ENCODE measurements at regions not wholly inside any gene's neighbourhood (a gene's known extent, or its start where the extent isn't known, plus 50 kb on each side); places are given as distances from the start of the nearest gene placed in this dataset.
A peak's percentile ranks its signal among the peaks of the same experiment; 100 is the strongest.

- FAIRE-seq (no peak), DNase-seq (ENCODE audit: insufficient read length, low spot score) (no peak)
Observed at GRCh38 chr11:80173371-80174136, 732.7 kb upstream of the TENM4 start.

DNA sequence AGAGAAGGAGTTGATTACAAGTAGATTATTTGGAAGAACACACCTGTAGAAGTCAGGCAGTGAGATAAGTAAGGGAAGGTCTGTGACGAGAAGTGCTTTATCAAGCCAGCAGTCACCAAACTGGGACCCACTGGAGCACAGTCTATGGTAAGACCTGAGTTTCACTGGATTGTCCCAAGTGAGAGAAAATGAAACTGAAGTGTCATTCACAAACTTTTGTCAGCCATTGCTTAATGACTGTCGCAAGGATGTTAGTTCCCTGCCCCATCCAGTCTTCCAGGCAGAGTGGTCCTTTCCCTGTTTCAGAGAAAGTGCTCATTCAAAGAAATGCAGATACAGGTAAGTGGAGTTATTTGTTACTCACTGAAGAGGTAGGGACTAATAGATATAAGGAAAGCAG lies 728.0 kb upstream of the TENM4 start:
- FAIRE-seq: no peak
- no peak for DNase-seq (ENCODE audit: insufficient read length, low spot score)

DNA sequence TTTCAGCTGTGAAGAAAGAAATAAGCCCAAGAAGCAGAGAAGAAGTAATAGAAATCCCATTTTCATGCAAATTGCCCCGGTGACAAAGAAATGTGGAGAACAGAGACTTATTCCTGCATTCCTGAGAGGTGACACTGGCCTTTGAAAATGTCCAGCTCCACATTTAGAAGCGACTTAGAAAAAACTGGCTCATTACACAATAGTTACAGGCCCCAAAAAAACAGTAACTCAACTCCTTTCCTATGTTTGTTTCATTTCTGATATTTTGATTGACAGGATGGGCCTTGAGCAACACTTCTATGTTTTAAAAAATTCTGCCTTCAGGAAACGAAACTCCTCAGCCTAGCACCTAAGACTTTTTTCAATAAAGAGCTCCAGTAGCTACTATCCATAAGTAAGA lies 726.9 kb upstream of the TENM4 start:
- DNase-seq (ENCODE audit: insufficient read length, low spot score) (no peak), FAIRE-seq (no peak)

DNA sequence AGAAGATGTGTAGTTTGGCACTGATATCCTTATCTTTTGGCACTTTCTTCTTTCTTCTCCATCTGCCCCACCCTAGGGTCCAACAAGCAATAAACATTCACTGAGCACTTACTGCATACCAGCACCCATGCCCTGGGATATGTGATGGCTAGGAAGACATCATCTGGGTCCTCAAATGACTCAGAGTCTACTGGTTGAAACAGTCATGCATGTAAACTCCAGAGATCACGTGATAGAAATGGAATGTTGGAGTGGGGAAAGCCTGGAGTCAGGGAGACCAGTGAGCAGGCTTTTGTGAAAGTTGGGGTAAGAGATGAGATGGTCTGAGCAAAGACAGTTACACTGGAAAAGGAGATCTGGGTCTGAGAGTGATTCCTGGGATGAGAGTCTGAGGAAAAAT lies 724.9 kb upstream of the TENM4 start:
- no peak for FAIRE-seq
- DNase-seq (ENCODE audit: insufficient read length, low spot score): no peak

- FAIRE-seq (no peak), DNase-seq (ENCODE audit: insufficient read length, low spot score) (no peak)
Observed at GRCh38 chr11:80163441-80163840, 722.6 kb upstream of the TENM4 start.

GRCh38 chr11:80163011-80163410 lies 722.2 kb upstream of the TENM4 start:
- DNase-seq (ENCODE audit: insufficient read length, low spot score) (peak; percentile 28), FAIRE-seq (no peak)

- DNase-seq (ENCODE audit: insufficient read length, low spot score) (no peak), FAIRE-seq (no peak)
Observed at GRCh38 chr11:80162387-80162786, 721.6 kb upstream of the TENM4 start.

GRCh38 chr11:80157447-80157846 lies 716.6 kb upstream of the TENM4 start:
- FAIRE-seq (no peak), DNase-seq (ENCODE audit: insufficient read length, low spot score) (no peak)

- DNase-seq (ENCODE audit: insufficient read length, low spot score) (no peak), FAIRE-seq (no peak)
Observed at GRCh38 chr11:80156062-80156461, 715.2 kb upstream of the TENM4 start.

DNA sequence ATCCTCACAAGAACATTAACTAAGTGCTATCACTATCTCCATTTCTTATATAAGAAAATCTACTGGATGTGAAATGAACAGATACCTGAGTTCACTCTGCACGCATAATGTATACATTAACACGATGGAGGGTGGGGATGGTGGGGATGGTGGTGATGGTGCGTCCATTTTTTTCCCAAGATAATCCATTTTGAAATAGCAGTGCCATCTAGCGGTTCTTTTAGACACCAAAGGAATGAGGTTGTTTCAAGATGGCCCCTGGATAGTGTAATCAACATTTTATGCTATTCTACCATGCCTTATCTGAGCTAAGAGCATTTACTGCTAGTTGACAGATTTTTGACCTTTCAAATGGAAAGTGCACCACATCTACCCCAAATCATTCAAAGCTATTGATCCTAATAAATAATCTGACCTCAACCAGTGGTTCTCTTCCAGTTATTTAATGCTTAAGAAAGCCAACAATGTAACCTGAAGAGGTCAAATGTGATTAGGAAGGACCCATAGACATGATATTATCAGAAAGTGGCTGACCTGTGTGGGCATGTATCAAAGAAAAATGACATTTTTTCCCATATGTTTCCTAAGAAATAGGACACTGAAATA lies 714.7 kb upstream of the TENM4 start:
- FAIRE-seq: no peak
- no peak for DNase-seq (ENCODE audit: insufficient read length, low spot score)

DNA sequence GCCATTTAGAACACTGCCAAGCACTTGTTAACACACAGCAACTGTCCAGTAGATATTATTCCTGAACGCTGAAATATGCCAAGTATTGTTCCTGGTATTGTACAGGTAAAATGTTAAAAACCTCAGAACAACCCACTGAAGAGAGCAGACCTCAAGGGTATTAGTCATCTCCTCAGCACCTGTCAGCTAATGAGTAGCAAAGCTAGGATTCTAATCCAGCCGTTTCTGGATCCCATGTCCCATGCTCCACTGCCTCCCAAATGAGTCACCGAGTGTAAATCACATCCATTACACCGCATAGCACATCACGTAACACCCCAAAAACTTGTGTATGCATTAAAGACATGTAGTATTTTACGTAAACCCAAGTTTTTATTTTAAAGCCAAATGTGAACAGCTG lies 705.4 kb upstream of the TENM4 start:
- no peak for FAIRE-seq
- no peak for DNase-seq (ENCODE audit: insufficient read length, low spot score)

- no peak for DNase-seq (ENCODE audit: insufficient read length, low spot score)
- FAIRE-seq: no peak
Observed at GRCh38 chr11:80144897-80145594, 704.2 kb upstream of the TENM4 start.

- DNase-seq (ENCODE audit: insufficient read length, low spot score): no peak
- peak; percentile 31 for FAIRE-seq
Observed at GRCh38 chr11:80136991-80137390, 696.2 kb upstream of the TENM4 start.

- FAIRE-seq (no peak), DNase-seq (ENCODE audit: insufficient read length, low spot score) (no peak)
Observed at GRCh38 chr11:80129396-80129795, 688.6 kb upstream of the TENM4 start.

DNA sequence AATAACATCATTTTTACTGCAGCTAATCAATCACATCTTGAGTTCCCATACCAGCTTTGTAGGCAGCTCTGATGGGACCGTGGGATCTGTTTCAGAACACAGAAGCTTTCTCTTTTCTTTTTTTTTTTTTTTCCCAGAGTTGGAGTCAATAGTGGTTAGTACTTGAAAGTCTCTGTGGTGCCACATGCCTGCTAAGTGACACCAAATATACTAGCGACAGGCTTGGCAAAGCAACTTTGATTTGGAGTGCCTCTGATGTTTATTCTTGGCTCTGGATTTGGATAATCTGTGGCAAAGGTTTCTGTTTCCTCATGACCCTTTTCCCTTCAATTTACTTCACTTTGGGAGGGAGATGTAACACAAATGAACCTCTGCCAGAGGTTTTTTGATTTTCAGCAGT lies 681.4 kb upstream of the TENM4 start:
- DNase-seq (ENCODE audit: insufficient read length, low spot score) (no peak), FAIRE-seq (no peak)

- FAIRE-seq (no peak), DNase-seq (ENCODE audit: insufficient read length, low spot score) (no peak)
Observed at GRCh38 chr11:80118073-80118472, 677.2 kb upstream of the TENM4 start.

- DNase-seq (ENCODE audit: insufficient read length, low spot score): no peak
- FAIRE-seq: no peak
Observed at GRCh38 chr11:80116796-80117195, 676.0 kb upstream of the TENM4 start.

- DNase-seq (ENCODE audit: insufficient read length, low spot score): no peak
Observed at GRCh38 chr11:80109652-80110051, 668.8 kb upstream of the TENM4 start.

DNA sequence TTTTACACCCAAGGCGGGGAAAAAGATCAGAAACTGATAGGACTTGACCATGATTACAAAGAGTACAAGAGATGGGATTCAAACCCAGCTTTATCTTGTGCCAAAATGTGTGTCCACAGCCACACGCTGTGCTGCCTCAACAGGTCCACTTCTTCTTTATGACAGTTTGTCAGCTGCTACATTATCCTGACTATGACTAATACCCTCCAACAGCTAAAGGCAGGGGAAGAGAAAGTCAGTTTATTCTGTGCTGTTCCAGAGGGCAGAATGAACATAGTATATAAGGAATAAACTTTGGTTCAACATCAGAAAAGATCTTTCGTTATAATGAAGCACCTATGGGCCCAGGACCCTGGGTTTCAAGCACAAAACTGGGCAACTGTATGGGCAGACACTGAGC lies 668.2 kb upstream of the TENM4 start:
- FAIRE-seq: no peak

More at GRCh38 chr11:80109652-80110051, 668.8 kb upstream of the TENM4 start:
- FAIRE-seq: no peak

DNA sequence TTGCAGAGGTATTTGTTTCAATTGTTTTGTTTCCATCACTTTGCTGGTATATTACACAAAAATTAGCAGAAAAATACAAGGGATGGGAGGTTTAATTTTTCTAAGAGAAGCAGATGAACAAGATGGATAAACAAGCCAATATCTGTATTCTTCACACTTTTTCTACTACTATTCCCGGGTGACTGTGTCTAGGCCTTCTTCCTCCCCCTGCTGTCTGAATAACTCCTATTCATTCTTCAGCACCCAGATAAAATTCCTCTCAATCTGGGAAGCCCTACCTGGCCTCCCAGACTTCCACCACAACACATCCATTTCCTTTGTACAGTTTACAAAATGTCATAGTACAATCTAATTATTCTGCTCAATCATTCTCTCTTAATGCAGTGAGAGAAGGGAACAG lies 666.6 kb upstream of the TENM4 start:
- DNase-seq (ENCODE audit: insufficient read length, low spot score) (no peak), FAIRE-seq (no peak)

More for the DNA sequence above, 668.2 kb upstream of the TENM4 start:
- DNase-seq (ENCODE audit: insufficient read length, low spot score): no peak

DNA sequence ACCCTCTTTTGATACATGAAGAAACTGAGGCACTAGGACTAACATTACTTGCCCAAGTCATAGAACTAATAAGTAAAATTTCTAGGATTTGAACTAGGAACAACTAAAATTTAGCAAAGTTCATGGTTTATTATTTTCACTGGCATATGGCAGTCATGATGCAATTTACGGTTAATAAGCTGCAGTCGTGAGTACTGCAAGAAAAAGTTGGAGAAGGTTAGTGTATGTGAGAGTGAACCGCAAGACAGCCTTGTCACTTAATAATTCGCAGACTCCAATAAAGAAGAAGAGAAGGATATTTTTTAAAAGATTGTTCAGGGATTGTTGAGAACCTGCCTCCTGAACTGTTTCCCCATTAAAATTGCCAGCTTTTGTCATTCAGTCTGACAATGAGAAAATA lies 663.4 kb upstream of the TENM4 start:
- FAIRE-seq: no peak

More for the DNA sequence above, 663.4 kb upstream of the TENM4 start:
- DNase-seq (ENCODE audit: insufficient read length, low spot score): no peak
